Activated CD4-positive, CD25-positive, alpha-beta regulatory T cell treated with anti-CD3 and anti-CD28 coated beads, Interleukin-2, amount 50 U/mL, for 16 hours (primary cell): ENCODE measurements at regions not wholly inside any gene's neighbourhood (a gene's known extent, or its start where the extent isn't known, plus 50 kb on each side); places are given as distances from the start of the nearest gene placed in this dataset.
"Not testable (repeated sequence)": the region's sequence is repeated elsewhere in the genome, so short reads cannot be mapped to it uniquely, and the experiment has no call there.

Source experiments
- DNase-seq: peaks from one replicate; pipeline ENCODE4 v3.0.0-alpha.2; 2020; ENCODE audit warnings: low read depth, low spot score

GRCh38 chr7:131683536-131684125 lies 127.2 kb upstream of the PODXL start:
- DNase-seq, result no peak

- DNase-seq, result no peak
Observed at GRCh38 chr7:131681961-131682360, 125.5 kb upstream of the PODXL start.

- not testable (repeated sequence) for DNase-seq
Observed at GRCh38 chr7:131679071-131679470, 122.6 kb upstream of the PODXL start.

DNA sequence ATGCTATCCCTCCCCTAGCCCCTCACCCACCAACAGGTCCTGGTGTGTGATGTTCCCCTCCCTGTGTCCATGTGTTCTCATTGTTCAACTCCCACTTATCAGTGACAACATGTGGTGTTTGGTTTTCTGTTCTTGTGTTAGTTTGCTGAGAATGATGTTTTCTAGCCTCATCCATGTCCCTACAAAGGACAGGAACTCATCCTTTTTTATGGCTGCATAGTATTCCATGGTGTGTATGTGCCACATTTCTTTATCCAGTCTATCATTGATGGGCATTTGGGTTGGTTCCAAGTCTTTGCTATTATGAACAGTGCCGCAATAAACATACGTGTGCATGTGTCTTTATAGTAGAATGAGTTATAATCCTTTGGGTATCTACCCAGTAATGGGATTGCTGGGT lies 120.4 kb upstream of the PODXL start:
- DNase-seq, result not testable (repeated sequence)

DNA sequence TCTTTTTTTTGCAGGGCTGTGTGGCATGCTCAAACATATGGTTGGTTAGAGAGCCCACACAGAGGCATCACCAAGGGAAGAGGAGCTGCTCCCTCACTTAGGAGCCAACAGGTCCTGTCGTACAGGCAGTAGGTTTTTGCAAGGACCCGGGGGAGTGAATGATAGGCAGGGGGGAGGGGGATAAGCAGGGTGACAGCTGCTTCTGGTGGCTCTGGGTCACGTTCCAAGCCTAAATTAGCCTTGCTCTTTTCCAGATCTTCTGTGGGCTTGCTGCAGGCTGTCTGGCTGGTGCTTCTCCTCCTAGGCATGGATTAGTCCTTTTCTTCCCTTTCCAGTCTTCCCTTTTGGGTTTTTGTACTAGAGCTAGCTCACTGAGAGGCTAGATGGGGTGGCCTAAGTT lies 117.7 kb upstream of the PODXL start:
- no peak for DNase-seq

DNA sequence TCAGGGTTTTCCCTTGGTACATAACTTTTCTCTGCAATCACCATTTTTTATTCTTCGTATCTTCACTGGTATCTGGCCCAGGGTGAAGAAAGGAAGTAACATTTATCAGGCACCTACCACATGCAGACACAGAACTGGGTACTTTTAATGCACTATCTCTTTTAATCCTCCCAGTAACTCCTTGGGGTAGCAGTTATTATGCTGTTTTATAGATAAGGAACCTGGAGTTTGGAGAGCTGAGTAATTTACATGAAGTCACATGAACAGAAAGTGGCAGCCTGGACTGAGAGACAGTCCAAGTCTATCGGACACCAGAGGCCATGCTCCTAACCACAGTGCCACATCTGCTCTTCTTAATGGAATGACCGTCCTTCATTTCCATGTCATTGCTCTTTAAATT lies 117.1 kb upstream of the PODXL start:
- no peak for DNase-seq

DNA sequence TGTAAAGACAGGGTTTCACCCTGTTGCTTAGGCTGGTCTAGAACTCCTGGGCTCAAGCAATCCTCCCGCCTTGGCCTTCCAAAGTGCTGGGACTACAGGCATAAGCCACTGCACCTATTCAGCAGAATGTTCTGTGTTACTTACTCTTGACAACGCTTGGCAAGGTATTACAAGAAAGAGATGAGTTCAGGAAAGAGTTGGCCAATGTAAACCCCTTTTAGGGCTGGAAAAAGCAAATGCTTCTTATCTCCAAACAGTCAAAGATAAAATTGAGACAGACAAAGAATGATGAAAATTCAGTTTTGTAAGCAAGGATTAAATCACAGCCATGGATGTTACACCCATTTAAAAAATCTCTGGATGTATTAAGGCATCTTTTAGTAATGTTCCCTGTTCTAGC lies 114.0 kb upstream of the PODXL start:
- no peak for DNase-seq

DNA sequence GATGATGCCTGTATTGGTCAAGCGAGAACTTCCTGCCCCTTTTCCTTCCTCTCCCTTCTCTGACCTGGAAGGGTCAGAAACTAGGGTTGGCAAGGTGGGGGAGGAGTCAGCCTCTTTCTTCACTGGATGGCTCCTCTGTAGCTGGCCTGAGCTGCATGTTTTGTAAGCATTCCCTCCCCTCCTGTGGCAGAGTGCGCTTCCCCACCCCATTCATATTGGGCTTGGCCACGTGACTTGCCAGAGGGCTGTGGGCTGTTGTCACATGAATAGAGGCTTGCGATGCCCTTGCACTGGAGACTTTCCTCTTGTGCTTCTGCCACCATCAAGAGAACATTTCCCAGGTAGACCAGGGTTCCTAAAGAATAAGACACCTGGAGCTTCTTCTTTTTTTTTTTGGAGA lies 111.3 kb upstream of the PODXL start:
- no peak for DNase-seq

GRCh38 chr7:131665021-131665420 lies 108.6 kb upstream of the PODXL start:
- DNase-seq, result no peak

GRCh38 chr7:131664570-131664969 lies 108.1 kb upstream of the PODXL start:
- no peak for DNase-seq

DNA sequence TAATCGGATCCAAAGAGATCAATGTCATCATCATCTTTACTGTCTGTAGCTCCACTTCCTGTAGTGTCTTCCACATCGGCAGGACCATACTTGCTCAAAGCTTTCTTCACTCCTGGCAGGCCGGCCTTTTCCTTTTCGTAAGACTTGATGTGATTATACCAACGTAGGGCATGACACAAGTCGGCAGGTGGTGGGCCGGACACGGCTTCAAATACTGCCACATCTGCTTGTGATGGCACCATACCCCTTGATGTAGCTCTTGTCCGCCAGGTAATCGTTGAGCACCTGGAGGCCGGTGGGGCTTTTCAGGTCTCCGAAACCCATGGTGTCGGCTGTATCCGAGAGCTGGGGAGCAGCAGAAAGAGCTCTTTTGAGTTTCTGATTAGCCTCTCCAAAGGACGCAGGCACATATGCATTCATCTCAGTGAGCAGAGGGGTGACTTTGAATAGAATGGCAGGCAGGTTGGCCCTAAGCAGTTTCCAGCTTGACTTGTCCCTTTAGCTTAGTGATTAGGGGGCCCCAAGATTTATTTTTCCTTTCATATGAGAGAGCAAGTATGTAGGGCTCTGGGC lies 106.0 kb upstream of the PODXL start:
- DNase-seq, result not testable (repeated sequence)

- DNase-seq, result no peak
Observed at GRCh38 chr7:131657881-131658280, 101.5 kb upstream of the PODXL start.

- no peak for DNase-seq
Observed at GRCh38 chr7:131656980-131657723, 100.7 kb upstream of the PODXL start.

- DNase-seq, result no peak
Observed at GRCh38 chr7:131655866-131656265, 99.4 kb upstream of the PODXL start.

GRCh38 chr7:131655447-131655846 lies 99.0 kb upstream of the PODXL start:
- DNase-seq, result no peak

- peak; percentile 58 for DNase-seq
Observed at GRCh38 chr7:131654668-131655326, 98.4 kb upstream of the PODXL start.

- DNase-seq, result no peak
Observed at GRCh38 chr7:131654249-131654558, 97.8 kb upstream of the PODXL start.

GRCh38 chr7:131653418-131654248 lies 97.2 kb upstream of the PODXL start:
- DNase-seq, result no peak

DNA sequence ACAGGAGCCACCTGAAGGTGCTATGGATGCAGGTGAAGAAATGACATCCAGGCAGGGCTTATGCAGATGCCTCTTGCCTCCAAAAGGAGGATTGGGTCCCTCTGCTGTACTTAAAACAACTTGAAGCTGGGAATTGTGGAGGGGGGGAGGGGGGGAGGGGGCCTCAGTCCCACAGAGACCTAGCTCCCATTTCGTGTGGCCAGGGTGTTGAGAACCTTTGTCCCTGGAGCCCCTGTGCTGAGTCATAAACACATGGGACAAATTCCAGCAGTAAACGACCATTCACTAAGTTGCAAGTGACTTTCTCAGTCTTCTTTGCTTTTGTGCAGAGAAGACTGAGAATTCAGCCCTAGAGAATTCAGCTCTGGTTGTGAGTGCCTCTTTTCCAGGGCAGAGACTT lies 96.5 kb upstream of the PODXL start:
- DNase-seq, result no peak

GRCh38 chr7:131652194-131652593 lies 95.8 kb upstream of the PODXL start:
- no peak for DNase-seq

GRCh38 chr7:131649879-131650278 lies 93.5 kb upstream of the PODXL start:
- no peak for DNase-seq

DNA sequence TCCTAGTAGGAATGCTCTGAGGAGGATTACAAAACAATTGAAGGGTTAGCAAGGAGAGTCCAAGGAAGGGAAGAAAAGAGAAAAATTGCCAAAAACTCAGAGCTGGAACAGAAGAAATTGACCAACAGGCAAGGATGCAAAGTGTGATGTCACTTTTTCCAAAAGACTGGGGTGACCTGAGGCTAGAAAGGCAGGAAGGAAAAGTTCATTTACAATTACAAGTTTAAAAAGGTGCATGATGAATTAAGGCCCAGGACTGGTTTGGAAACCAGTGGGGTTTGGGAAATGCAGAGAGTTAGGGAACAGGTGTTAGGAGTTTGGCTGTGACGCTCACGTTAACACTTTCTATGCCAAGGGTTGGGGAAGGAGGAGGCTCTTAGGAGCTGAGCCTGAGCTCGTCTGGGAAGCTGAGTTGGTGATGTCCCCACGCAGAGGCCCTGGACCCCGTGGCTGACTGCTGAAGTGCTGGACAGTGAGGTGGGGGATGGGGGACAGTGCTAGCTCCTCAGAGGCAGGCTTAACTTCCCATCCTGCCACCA lies 92.6 kb upstream of the PODXL start:
- DNase-seq, result no peak
